ENCODE measurements at regions not wholly inside any gene's neighbourhood (a gene's known extent, or its start where the extent isn't known, plus 50 kb on each side); places are given as distances from the start of the nearest gene placed in this dataset.
"Not testable (repeated sequence)": the region's sequence is repeated elsewhere in the genome, so short reads cannot be mapped to it uniquely, and the experiment has no call there.

DNA sequence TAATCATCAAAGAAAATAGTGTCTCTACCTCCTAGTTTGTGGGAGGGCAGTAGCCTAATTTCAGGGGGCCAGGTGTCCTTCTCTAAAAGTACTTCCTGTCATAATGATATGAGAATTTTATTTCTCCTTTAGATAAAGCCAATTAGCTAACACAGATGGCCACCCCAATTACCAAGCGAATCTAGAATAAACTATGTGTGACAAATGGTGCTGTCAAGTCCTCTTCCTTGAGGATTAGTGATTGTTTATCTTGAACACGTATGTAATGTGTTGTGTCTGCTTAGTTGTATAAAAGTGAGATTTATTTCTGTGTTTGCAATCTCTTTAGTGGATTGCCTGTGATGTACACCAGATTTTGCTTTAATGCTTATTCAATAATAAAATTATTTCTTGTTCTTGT is 1120.0 kb downstream of the SORCS1 start:
- Mint-ChIP-seq H3K27ac (ENCODE audit: low read depth) (no peak overlapping the region), H3K27me3 (no peaks in the 10 kb centered on the region), H3K36me3 (ENCODE audit: insufficient read depth) (peaks cover 1% of the 10 kb centered on the region), H3K4me3 (no peak overlapping the region), H3K4me1 (no peaks in the 10 kb centered on the region), H3K9me3 (peaks cover 20% of the 10 kb centered on the region)
- DNase-seq (ENCODE audit: low spot score in 2 of 2) (no peak), ATAC-seq (replicated peaks; ENCODE audit: extremely low read depth, poor library complexity, severe bottlenecking) (no peak)

DNA sequence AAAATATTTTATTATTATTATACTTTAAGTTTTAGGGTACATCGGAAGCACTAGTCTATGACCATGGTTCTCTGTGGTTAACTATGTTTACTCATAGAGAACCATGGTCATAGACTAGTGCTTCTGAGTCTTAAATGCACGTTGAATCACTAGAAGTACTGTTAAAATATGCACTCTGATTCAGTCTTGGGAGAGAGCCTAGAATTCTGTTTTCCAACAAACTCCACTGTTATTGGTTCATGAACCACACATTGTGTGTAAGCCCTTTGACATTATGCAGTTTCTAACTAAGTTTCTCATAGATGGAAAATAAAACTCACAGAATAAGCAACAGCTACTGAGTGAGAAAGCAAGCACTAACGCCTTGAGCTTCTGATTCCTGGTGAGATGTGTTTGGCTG is 1120.6 kb downstream of the SORCS1 start:
- Mint-ChIP-seq H3K4me3 (no peak overlapping the region), H3K4me1 (no peaks in the 10 kb centered on the region), H3K27me3 (no peaks in the 10 kb centered on the region), H3K27ac (ENCODE audit: low read depth) (no peak overlapping the region), H3K9me3 (peaks cover 20% of the 10 kb centered on the region), H3K36me3 (ENCODE audit: insufficient read depth) (peaks cover 1% of the 10 kb centered on the region)
- ATAC-seq (replicated peaks; ENCODE audit: extremely low read depth, poor library complexity, severe bottlenecking) (no peak), DNase-seq (ENCODE audit: low spot score in 2 of 2) (no peak)

DNA sequence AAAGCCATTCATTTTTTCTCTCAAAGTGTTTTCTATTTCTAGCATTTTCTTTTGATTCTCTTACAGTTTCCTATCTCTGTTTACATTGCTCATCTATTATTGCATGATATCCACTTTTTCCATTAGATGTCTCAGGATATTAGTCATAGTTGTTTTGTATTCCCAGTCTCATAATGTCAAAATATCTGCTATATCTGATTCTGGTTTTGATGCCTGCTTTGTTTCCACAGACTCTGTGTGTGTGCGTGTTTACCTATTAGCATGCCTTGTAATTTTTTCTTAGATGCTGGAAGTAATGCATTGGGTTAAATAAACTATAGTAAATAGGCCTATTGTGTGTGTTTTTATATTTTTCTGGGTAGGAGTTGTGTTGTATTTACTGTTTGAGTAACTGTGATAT is 1126.3 kb downstream of the SORCS1 start:
- no peak for DNase-seq (ENCODE audit: low spot score in 2 of 2)
- no peak for ATAC-seq (replicated peaks; ENCODE audit: extremely low read depth, poor library complexity, severe bottlenecking)
- H3K9me3 Mint-ChIP-seq, result peaks cover 23% of the 10 kb centered on the region
- H3K27me3 Mint-ChIP-seq, result no peaks in the 10 kb centered on the region
- H3K4me3 Mint-ChIP-seq, result no peak overlapping the region
- H3K36me3 Mint-ChIP-seq (ENCODE audit: insufficient read depth), result no peaks in the 10 kb centered on the region
- H3K4me1 Mint-ChIP-seq, result no peaks in the 10 kb centered on the region
- H3K27ac Mint-ChIP-seq (ENCODE audit: low read depth), result no peak overlapping the region

DNA sequence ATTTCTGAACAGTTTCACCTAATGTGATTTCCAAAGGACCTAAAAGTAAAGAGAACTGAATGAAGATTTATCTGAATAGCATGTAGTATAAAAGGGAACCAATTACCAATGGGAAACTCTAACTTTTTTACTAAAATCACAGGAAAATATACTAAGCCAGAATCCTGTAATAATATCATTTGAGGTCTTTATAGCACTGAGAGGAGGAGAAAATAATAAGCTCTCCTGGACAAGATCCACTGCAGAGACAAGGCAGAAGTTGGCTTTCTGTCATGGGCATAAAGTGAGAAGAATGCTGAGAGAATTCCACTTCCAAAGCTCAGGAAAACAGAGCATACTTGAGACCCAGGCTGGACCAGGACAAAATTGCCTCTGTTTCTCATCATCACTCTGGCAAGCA is 1131.4 kb downstream of the SORCS1 start:
- no peaks in the 10 kb centered on the region for H3K36me3 Mint-ChIP-seq (ENCODE audit: insufficient read depth)
- no peak for DNase-seq (ENCODE audit: low spot score in 2 of 2)
- peaks cover 18% of the 10 kb centered on the region for H3K9me3 Mint-ChIP-seq
- H3K4me1 Mint-ChIP-seq, result no peaks in the 10 kb centered on the region
- H3K27ac Mint-ChIP-seq (ENCODE audit: low read depth), result no peak overlapping the region
- H3K27me3 Mint-ChIP-seq, result no peaks in the 10 kb centered on the region
- no peak for ATAC-seq (replicated peaks; ENCODE audit: extremely low read depth, poor library complexity, severe bottlenecking)
- no peak overlapping the region for H3K4me3 Mint-ChIP-seq

DNA sequence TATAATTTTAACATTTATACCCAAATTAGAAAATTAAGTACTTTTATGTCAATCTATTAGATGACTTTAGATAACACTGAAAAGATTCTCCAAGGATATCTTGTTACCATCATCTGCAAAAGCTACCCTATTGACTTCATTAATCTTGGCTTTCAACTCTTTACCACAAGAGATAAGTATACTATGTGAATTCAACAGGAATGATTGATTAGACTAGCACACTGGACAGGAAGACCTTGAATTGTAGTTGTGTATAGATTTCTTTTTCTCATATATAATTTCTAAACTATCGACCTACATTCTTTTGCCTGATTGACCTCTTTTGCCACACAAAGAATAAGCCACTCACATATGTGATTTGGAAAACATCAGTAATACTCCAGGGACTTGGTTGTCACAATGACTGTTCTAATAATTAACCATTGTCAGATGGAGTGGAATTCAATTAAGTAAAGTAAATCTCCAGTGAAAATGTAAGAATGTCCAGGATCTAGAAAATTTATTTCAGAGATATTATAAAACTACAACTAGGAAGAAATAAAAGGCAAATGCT is 1132.0 kb downstream of the SORCS1 start:
- DNase-seq (ENCODE audit: low spot score in 2 of 2), result no peak
- Mint-ChIP-seq H3K27ac (ENCODE audit: low read depth) (no peak overlapping the region), H3K4me1 (no peaks in the 10 kb centered on the region), H3K4me3 (no peak overlapping the region), H3K27me3 (no peaks in the 10 kb centered on the region), H3K9me3 (peaks cover 16% of the 10 kb centered on the region), H3K36me3 (ENCODE audit: insufficient read depth) (no peaks in the 10 kb centered on the region)
- no peak for ATAC-seq (replicated peaks; ENCODE audit: extremely low read depth, poor library complexity, severe bottlenecking)

DNA sequence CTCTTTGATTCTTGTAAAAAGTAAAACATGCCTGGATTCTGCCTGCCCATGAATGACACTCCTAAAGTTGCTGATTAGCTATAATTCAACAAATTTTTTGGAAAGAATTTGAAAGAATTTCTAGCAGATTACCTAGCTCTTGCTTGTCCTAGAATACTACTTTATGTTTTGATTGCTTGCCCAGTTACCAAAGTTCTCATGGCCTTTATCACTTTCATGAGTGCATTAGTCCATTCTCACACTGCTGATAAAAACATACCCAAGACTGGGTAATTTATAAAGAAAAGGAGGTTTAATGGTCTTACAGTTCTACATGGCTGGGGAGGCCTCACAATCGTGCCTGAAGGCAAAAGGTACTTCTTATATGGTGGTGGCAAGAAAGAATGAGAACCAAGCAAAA is 1137.3 kb downstream of the SORCS1 start:
- Mint-ChIP-seq H3K27ac (ENCODE audit: low read depth) (no peak overlapping the region), H3K9me3 (peaks cover 6% of the 10 kb centered on the region), H3K4me3 (no peak overlapping the region), H3K4me1 (no peaks in the 10 kb centered on the region), H3K27me3 (no peaks in the 10 kb centered on the region), H3K36me3 (ENCODE audit: insufficient read depth) (no peaks in the 10 kb centered on the region)
- no peak for DNase-seq (ENCODE audit: low spot score in 2 of 2)
- no peak for ATAC-seq (replicated peaks; ENCODE audit: extremely low read depth, poor library complexity, severe bottlenecking)

DNA sequence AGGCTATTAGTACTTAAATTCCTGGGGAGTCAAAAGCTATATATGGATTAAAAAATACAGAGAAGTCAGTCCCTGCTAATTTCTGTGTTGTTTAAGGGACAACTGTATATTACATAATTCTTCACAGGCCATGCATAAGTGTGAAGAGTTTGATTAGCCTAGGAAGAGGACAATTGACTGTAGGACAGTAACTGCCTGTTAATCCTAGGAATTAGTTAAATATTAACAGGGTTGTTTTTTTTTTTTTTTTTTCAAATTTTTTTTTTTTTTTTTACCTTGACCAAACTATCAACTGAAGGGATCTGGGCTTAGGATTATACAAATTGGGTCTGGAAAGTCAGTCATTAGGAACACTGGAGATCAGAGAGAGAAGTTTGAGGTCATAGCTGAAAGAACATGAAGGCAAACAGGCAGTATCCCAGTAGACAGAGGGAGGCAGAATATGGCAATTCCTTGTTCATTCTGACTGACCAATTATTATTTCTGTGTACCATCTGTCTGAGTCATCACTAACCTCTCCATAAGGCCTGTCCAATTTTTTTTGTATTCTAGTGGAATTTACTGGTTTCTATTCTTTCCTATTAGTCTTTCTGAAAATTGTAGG is 1139.2 kb downstream of the SORCS1 start:
- DNase-seq (ENCODE audit: low spot score in 2 of 2) (no peak), ATAC-seq (replicated peaks; ENCODE audit: extremely low read depth, poor library complexity, severe bottlenecking) (no peak)
- H3K4me1 Mint-ChIP-seq, result no peaks in the 10 kb centered on the region
- no peak overlapping the region for H3K27ac Mint-ChIP-seq (ENCODE audit: low read depth)
- no peaks in the 10 kb centered on the region for H3K27me3 Mint-ChIP-seq
- H3K9me3 Mint-ChIP-seq, result peaks cover 6% of the 10 kb centered on the region
- H3K4me3 Mint-ChIP-seq, result no peak overlapping the region
- no peaks in the 10 kb centered on the region for H3K36me3 Mint-ChIP-seq (ENCODE audit: insufficient read depth)

DNA sequence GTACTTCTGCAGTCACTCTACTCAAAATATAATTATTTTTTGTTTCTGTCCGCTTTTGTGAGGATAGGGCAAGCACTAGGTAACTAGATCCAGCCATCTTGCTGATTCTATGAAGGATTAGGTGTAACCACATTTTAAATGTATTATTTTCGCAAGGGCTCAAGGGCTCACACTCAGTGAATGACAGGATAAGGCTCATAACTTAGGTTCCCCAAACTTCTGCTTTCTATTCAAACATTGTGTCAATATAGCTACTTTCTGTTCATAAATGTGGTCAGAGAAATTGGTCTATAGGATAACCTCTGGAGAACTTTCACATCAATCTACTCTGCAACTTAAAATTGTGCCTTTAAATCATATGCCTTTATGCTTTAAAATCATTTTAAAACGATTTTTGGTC is 1141.2 kb downstream of the SORCS1 start:
- no peaks in the 10 kb centered on the region for H3K4me1 Mint-ChIP-seq
- H3K27ac Mint-ChIP-seq (ENCODE audit: low read depth), result no peak overlapping the region
- ATAC-seq (replicated peaks; ENCODE audit: extremely low read depth, poor library complexity, severe bottlenecking), result no peak
- no peak for DNase-seq (ENCODE audit: low spot score in 2 of 2)
- no peaks in the 10 kb centered on the region for H3K27me3 Mint-ChIP-seq
- peaks cover 2% of the 10 kb centered on the region for H3K9me3 Mint-ChIP-seq
- H3K4me3 Mint-ChIP-seq, result no peak overlapping the region
- no peaks in the 10 kb centered on the region for H3K36me3 Mint-ChIP-seq (ENCODE audit: insufficient read depth)

DNA sequence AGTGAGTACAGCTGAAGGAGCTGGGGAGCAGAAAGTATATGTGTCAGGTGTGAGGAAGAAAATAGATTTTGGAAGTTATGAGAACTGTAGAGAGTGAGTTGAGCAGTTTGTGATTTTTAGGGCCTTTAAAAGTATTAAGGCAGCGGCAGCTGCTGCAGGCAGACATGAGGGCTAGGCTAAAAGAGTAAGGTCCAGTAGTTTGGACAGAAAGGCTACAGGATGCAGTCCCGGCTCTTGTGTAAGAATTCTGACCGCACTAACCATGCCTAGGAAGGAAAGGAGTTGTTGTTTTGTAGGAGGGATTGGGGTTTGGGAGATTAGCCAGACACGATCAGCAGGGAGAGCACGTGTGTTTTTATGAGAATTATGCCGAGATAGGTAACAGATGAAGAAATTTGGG is 1144.9 kb downstream of the SORCS1 start:
- not testable (repeated sequence) for H3K36me3 Mint-ChIP-seq (ENCODE audit: insufficient read depth); H3K4me1 Mint-ChIP-seq; H3K9me3 Mint-ChIP-seq; DNase-seq (ENCODE audit: low spot score in 2 of 2); H3K4me3 Mint-ChIP-seq; H3K27me3 Mint-ChIP-seq; H3K27ac Mint-ChIP-seq (ENCODE audit: low read depth); ATAC-seq (replicated peaks; ENCODE audit: extremely low read depth, poor library complexity, severe bottlenecking)

DNA sequence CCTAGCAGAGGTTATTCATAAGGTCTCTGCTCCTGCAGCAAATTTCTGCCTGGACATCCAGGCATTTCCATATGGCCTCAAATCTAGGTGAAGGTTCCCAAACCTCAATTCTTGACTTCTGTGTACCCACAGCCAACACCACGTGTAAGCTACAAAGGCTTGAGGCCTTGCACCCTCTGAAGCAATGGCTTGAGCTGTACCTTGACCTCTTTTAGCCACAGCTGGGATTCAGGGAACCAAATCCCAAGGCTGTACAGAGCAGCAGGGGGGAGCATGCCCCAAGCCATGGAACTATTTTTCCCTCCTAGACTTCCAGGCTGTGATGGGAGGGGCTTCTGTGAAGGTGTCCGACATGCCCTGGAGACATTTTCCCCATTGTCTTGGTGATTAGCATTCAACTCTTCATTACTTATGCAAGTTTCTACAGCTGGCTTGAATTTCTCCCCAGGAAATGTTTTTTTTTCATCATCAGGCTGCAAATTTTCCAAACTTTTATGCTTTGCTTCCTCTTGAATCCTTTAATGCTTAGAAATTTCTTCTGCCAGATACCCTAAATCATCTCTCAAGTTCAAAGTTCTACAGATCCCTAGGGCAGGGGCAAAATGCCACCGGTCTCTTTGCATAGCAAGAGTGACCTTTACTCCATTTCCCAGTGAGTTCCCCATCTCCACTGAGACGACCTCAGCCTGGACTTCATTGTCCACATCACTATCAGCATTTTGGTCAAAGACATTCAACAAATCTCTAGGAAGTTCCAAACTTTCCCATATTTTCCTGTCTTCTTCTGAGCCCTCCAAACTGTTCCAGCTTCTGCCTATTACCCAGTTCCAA is 1148.9 kb downstream of the SORCS1 start:
- H3K27ac Mint-ChIP-seq (ENCODE audit: low read depth); DNase-seq (ENCODE audit: low spot score in 2 of 2); H3K4me1 Mint-ChIP-seq; H3K27me3 Mint-ChIP-seq; H3K36me3 Mint-ChIP-seq (ENCODE audit: insufficient read depth); ATAC-seq (replicated peaks; ENCODE audit: extremely low read depth, poor library complexity, severe bottlenecking); H3K4me3 Mint-ChIP-seq: not testable (repeated sequence)
- H3K9me3 Mint-ChIP-seq, result peaks cover 29% of the 10 kb centered on the region

DNA sequence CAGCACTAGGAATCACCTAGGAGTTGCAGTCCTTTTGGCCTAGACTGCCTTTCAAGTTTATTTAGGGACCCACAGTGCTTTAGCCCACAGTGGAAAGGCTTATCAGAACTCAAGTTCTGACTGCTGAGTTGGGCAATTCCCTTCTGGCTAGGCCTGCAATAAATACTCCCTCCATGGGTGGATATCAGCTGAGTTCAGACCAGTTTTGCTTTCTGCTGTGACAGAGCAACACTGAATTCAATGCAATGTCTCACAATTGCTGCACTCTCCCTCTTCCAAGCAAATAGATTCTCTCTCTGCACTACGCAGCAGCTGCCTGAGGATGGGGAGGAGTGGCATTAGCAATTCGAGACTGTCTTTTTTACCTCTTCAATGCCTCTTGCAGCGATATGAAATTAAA is 1153.3 kb downstream of the SORCS1 start:
- ATAC-seq (replicated peaks; ENCODE audit: extremely low read depth, poor library complexity, severe bottlenecking), result no peak
- Mint-ChIP-seq H3K27me3 (no peaks in the 10 kb centered on the region), H3K9me3 (peaks cover 28% of the 10 kb centered on the region), H3K27ac (ENCODE audit: low read depth) (no peak overlapping the region), H3K36me3 (ENCODE audit: insufficient read depth) (no peaks in the 10 kb centered on the region), H3K4me1 (no peaks in the 10 kb centered on the region), H3K4me3 (no peak overlapping the region)
- DNase-seq (ENCODE audit: low spot score in 2 of 2), result no peak

DNA sequence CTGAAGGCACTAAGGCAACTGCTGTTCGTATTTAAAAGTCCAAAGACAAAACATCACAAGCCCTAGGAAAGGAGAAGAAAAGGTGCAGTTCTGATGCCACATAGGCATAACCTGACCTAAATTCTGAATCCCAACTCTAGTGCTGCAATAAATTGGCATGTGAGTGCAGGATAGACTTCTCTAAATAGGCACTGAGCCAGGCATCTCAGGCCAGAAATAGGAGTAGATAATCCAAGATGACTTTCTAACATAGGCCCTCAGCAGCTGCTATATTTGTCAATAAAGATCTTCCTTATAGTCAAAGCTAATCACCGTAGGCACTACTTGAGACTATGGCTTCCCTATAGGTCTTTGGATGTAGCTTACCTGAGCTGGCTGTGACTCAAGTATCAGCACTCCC is 1163.8 kb downstream of the SORCS1 start:
- H3K36me3 Mint-ChIP-seq (ENCODE audit: insufficient read depth), result no peaks in the 10 kb centered on the region
- peaks cover 26% of the 10 kb centered on the region for H3K9me3 Mint-ChIP-seq
- no peaks in the 10 kb centered on the region for H3K27me3 Mint-ChIP-seq
- ATAC-seq (replicated peaks; ENCODE audit: extremely low read depth, poor library complexity, severe bottlenecking) (no peak), DNase-seq (ENCODE audit: low spot score in 2 of 2) (no peak)
- H3K4me1 Mint-ChIP-seq, result no peaks in the 10 kb centered on the region
- no peak overlapping the region for H3K27ac Mint-ChIP-seq (ENCODE audit: low read depth)
- H3K4me3 Mint-ChIP-seq, result no peak overlapping the region

DNA sequence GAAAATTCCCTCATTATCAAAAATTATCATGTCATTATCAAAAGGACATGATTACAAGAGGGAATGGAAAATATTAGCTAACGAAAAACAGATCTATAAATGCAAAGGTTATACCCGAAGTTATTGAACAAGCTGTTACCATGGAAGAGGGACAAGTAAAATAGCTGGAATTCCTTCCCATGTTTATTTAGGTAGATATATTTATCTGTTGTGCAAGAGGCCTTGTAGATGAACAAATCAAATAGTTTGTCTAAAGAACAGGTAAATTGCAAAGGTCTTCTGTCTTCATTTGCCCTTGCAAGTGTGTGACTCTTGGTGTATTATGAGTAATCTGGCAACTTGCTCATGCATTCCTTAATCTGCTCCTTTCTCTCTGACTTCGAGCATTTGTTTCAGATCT is 1170.9 kb downstream of the SORCS1 start:
- no peaks in the 10 kb centered on the region for H3K27me3 Mint-ChIP-seq
- peaks cover 2% of the 10 kb centered on the region for H3K36me3 Mint-ChIP-seq (ENCODE audit: insufficient read depth)
- H3K9me3 Mint-ChIP-seq, result peaks cover 12% of the 10 kb centered on the region
- no peak for DNase-seq (ENCODE audit: low spot score in 2 of 2)
- H3K4me1 Mint-ChIP-seq, result no peaks in the 10 kb centered on the region
- no peak for ATAC-seq (replicated peaks; ENCODE audit: extremely low read depth, poor library complexity, severe bottlenecking)
- no peak overlapping the region for H3K27ac Mint-ChIP-seq (ENCODE audit: low read depth)
- no peak overlapping the region for H3K4me3 Mint-ChIP-seq

Measured in central memory CD8-positive, alpha-beta T cell (primary cell).